Liver (tissue), 8 donors: ENCODE measurements at regions not wholly inside any gene's neighbourhood (a gene's known extent, or its start where the extent isn't known, plus 50 kb on each side); places are given as distances from the start of the nearest gene placed in this dataset.

Experiments used
- DNase-seq: peaks from one replicate; pipeline ENCODE4 v3.0.0-alpha.2; 2017; ENCODE audit warnings: low spot score
- H3K27ac ChIP-seq, 2 donors: one replicate each; pipeline ENCODE4 v1.7.0; 2013; ENCODE audit warnings: inconsistent platforms in 2 of 2, low read length in 2 of 2, control low read depth in 1 of 2, low read depth in 1 of 2, mild to moderate bottlenecking in 1 of 2
- H3K27me3 ChIP-seq, 4 donors: one replicate each; pipeline versions ENCODE4 v1.6.1 to v1.7.0; 2013; ENCODE audit warnings: low read length in 3 of 4, inconsistent platforms in 1 of 4, mild to moderate bottlenecking in 1 of 4, moderate library complexity in 1 of 4; ENCODE audit not compliant: control insufficient read depth in 4 of 4, insufficient read depth in 4 of 4
- H3K36me3 ChIP-seq, 4 donors: one replicate each; pipeline versions ENCODE4 v1.6.1 to v1.7.0; 2013; ENCODE audit warnings: low read length in 3 of 4, mild to moderate bottlenecking in 3 of 4, low read depth in 1 of 4, moderate library complexity in 1 of 4; ENCODE audit not compliant: control insufficient read depth in 4 of 4, insufficient read depth in 3 of 4
- H3K4me1 ChIP-seq, 4 donors: one replicate each; pipeline versions ENCODE4 v1.6.1 to v1.7.0; 2013; ENCODE audit warnings: low read length in 3 of 4, mild to moderate bottlenecking in 3 of 4, moderate library complexity in 1 of 4; ENCODE audit not compliant: control insufficient read depth in 4 of 4, insufficient read depth in 4 of 4
- H3K4me3 ChIP-seq, 3 donors: one replicate each; pipeline versions ENCODE4 v1.6.1 to v1.7.0; 2013; ENCODE audit warnings: low read length in 3 of 3, control low read depth in 1 of 3, low read depth in 1 of 3, mild to moderate bottlenecking in 1 of 3
- H3K9ac ChIP-seq, 2 donors: one replicate each; pipeline ENCODE4 v1.7.0; 2013; ENCODE audit warnings: low read length in 2 of 2, mild to moderate bottlenecking in 2 of 2, moderate library complexity in 2 of 2, control low read depth in 1 of 2, low read depth in 1 of 2
- H3K9me3 ChIP-seq, 4 donors: one replicate each; pipeline versions ENCODE4 v1.6.1 to v1.7.0; 2013; ENCODE audit warnings: low read length in 3 of 4; ENCODE audit not compliant: control insufficient read depth in 4 of 4
- ATF3 ChIP-seq: IDR thresholded peaks from 2 replicates; pipeline ENCODE4 v1.6.1; 2016; ENCODE audit warnings: antibody characterized with exemption
- CTCF ChIP-seq: fragments of 150-350 bp; IDR thresholded peaks from 2 replicates; pipeline ENCODE4 v1.5.1; 2017; ENCODE audit warnings: improper control_type of control experiment, low read depth, low read length; ENCODE audit not compliant: missing input control
- EGR1 ChIP-seq, 2 donors: IDR thresholded peaks; 2 replicates each; pipeline ENCODE4 v1.6.1; 2016 to 2018; ENCODE audit warnings: antibody characterized with exemption in 2 of 2, low read depth in 2 of 2
- FOXA1 ChIP-seq: IDR thresholded peaks from 2 replicates; pipeline ENCODE4 v1.6.1; 2016; ENCODE audit warnings: antibody characterized with exemption
- FOXA2 ChIP-seq: IDR thresholded peaks from 2 replicates; pipeline ENCODE4 v1.6.1; 2016; ENCODE audit warnings: antibody characterized with exemption
- GABPA ChIP-seq, 2 donors: IDR thresholded peaks in 1 of 2; conservative IDR thresholded peaks in 1 of 2; 2 replicates each; pipeline ENCODE4 v1.6.1; 2016; ENCODE audit warnings: antibody characterized with exemption in 2 of 2, mild to moderate bottlenecking in 1 of 2, moderate library complexity in 1 of 2
- HNF4A ChIP-seq, 2 donors: conservative IDR thresholded peaks; 2 replicates each; pipeline ENCODE4 v1.6.1; 2016; ENCODE audit warnings: antibody characterized with exemption in 2 of 2, mild to moderate bottlenecking in 2 of 2
- HNF4G ChIP-seq: IDR thresholded peaks from 2 replicates; pipeline ENCODE4 v1.6.1; 2016; ENCODE audit warnings: antibody characterized with exemption
- JUND ChIP-seq, 2 donors: IDR thresholded peaks; 2 replicates each; pipeline ENCODE4 v1.6.1; 2016; ENCODE audit warnings: antibody characterized with exemption in 2 of 2
- MAX ChIP-seq: IDR thresholded peaks from 2 replicates; pipeline ENCODE4 v1.6.1; 2016; ENCODE audit warnings: antibody characterized with exemption
- NR2F2 ChIP-seq: IDR thresholded peaks from 2 replicates; pipeline ENCODE4 v1.6.1; 2016; ENCODE audit warnings: antibody characterized with exemption
- RAD21 ChIP-seq, 2 donors: IDR thresholded peaks; 2 replicates each; pipeline ENCODE4 v1.6.1; 2016; ENCODE audit warnings: antibody characterized with exemption in 2 of 2, mild to moderate bottlenecking in 2 of 2
- REST ChIP-seq: IDR thresholded peaks from 2 replicates; pipeline ENCODE4 v1.6.1; 2016; ENCODE audit warnings: antibody characterized with exemption, mild to moderate bottlenecking
- RXRA ChIP-seq, 2 donors: IDR thresholded peaks; 2 replicates each; pipeline ENCODE4 v1.6.1; 2017 to 2018; ENCODE audit warnings: antibody characterized with exemption in 2 of 2, mild to moderate bottlenecking in 1 of 2
- SP1 ChIP-seq: IDR thresholded peaks from 2 replicates; pipeline ENCODE4 v1.6.1; 2018; ENCODE audit warnings: antibody characterized with exemption, mild to moderate bottlenecking
- TAF1 ChIP-seq: conservative IDR thresholded peaks from 2 replicates; pipeline ENCODE4 v1.6.1; 2016; ENCODE audit warnings: antibody characterized with exemption, mild to moderate bottlenecking
- YY1 ChIP-seq: IDR thresholded peaks from 2 replicates; pipeline ENCODE4 v1.6.1; 2016; ENCODE audit warnings: antibody characterized with exemption, mild to moderate bottlenecking
- ZBTB33 ChIP-seq: IDR thresholded peaks from 2 replicates; pipeline ENCODE4 v1.6.1; 2016; ENCODE audit warnings: antibody characterized with exemption
- WGBS: extraction: QIAGEN DNeasy Blood & Tissue Kit; methylation state at CpG from one replicate; pipeline ENCODE4 v1.1.7; 2013; 5-methylcytosine and 5-hydroxymethylcytosine counted together
- donor health status: healthy.
- donor health status: healthy.
- donor health status: healthy.
- donor health status: healthy.
- donor health status: healthy.

- Histone ChIP-seq H3K9ac (no peak overlapping the region), H3K27me3 (no peaks in the 10 kb centered on the region), H3K36me3 (no peaks in the 10 kb centered on the region), H3K4me1 (no peaks in the 10 kb centered on the region), H3K4me3 (no peak overlapping the region), H3K9me3 (no peaks in the 10 kb centered on the region), H3K27ac (no peak overlapping the region)
- TF ChIP-seq HNF4G (no peak), MAX (no peak), SP1 (no peak)
- DNase-seq, result no peak
Observed at GRCh38 chr14:44215660-44216059, 291.4 kb downstream of the FSCB start.

GRCh38 chr14:44211718-44212117, 295.4 kb downstream of the FSCB start:
- H3K27ac ChIP-seq, result no peak overlapping the region
- no peak for DNase-seq
- no peak overlapping the region for H3K4me3 ChIP-seq
- H3K9me3 ChIP-seq, result no peaks in the 10 kb centered on the region
- TF ChIP-seq RXRA (IDR thresholded peaks at IDR 0.05) (no peak), CTCF (no peak), REST (no peak), GABPA (IDR thresholded peaks at IDR 0.05 in 1 of 2, conservative IDR thresholded peaks at IDR 0.05 in 1 of 2) (no peak), RAD21 (IDR thresholded peaks at IDR 0.05) (no peak), EGR1 (IDR thresholded peaks at IDR 0.05; ENCODE audit: low read depth in 2 of 2) (no peak), MAX (no peak), HNF4G (no peak), HNF4A (conservative IDR thresholded peaks at IDR 0.05) (no peak), TAF1 (no peak), SP1 (no peak), NR2F2 (no peak), FOXA2 (no peak), JUND (IDR thresholded peaks at IDR 0.05) (no peak), YY1 (no peak), FOXA1 (no peak), ZBTB33 (no peak), ATF3 (no peak)
- H3K36me3 ChIP-seq, result no peaks in the 10 kb centered on the region
- H3K9ac ChIP-seq, result no peak overlapping the region
- no peaks in the 10 kb centered on the region for H3K27me3 ChIP-seq
- no peaks in the 10 kb centered on the region for H3K4me1 ChIP-seq
- WGBS, result 79% methylated on average over 2 of the region's 2 CpGs
